HEK293 (cell line): ENCODE measurements at regions not wholly inside any gene's neighbourhood (a gene's known extent, or its start where the extent isn't known, plus 50 kb on each side); places are given as distances from the start of the nearest gene placed in this dataset.

Experiments used
- CTCF ChIA-PET: fragments of 350-600 bp; formaldehyde crosslinking; extraction: SDS; loops from one replicate; lab custom pipeline; 2021; ENCODE audit warnings: antibody characterized with exemption; lab: Yijun Ruan, JAX
- POLR2A ChIA-PET: fragments of 300-600 bp; formaldehyde crosslinking; extraction: SDS; loops from one replicate; lab custom pipeline; 2020; ENCODE audit warnings: antibody characterized with exemption, inconsistent platforms; lab: Yijun Ruan, JAX
- H3K27ac ChIP-seq: fragments of 200-500 bp; sonication (Bioruptor generic); 2 replicates; pipeline ENCODE4 v1.5.1; 2014; ENCODE audit warnings: low read depth, low read length, control low read depth, inconsistent platforms; ENCODE audit errors: extremely low read depth
- H3K36me3 ChIP-seq, 2 experiments: fragments of 200-500 bp in 1 of 2; sonication (Bioruptor generic) in 1 of 2; 1 replicate in 1 of 2; 2 replicates in 1 of 2; pipeline ENCODE4 v1.5.1; 2014 to 2017; ENCODE audit warnings: inconsistent platforms in 2 of 2, low read length in 2 of 2; ENCODE audit not compliant: control insufficient read depth in 2 of 2, insufficient read depth in 1 of 2
- H3K4me1 ChIP-seq: fragments of 200-500 bp; sonication (Bioruptor generic); 2 replicates; pipeline ENCODE4 v1.5.1; 2014; ENCODE audit warnings: mild to moderate bottlenecking, low read length, inconsistent platforms; ENCODE audit not compliant: control insufficient read depth, insufficient read depth
- H3K4me3 ChIP-seq: 2 replicates; pipeline ENCODE4 v1.5.1; 2011; ENCODE audit warnings: low read depth, mild to moderate bottlenecking, control low read depth, low read length, moderate library complexity
- H3K9me3 ChIP-seq: fragments of 200-500 bp; sonication (Bioruptor generic); 2 replicates; pipeline ENCODE4 v1.5.1; 2014; ENCODE audit warnings: low read depth, low read length, inconsistent platforms; ENCODE audit not compliant: control insufficient read depth, insufficient read depth
- GLIS2 ChIP-seq: fragments of 450-650 bp; formaldehyde crosslinking; IDR thresholded peaks from 2 replicates; pipeline ENCODE4 v1.5.1; 2016; ENCODE audit warnings: missing biosample characterization, missing genetic modification characterization
- HOXA7 ChIP-seq: sonication (generic); formaldehyde crosslinking; IDR thresholded peaks from 2 replicates; pipeline ENCODE4 v1.8.1; 2022; ENCODE audit warnings: missing genetic modification reagents, borderline replicate concordance
- IKZF3 ChIP-seq: fragments of 450-650 bp; IDR thresholded peaks from 2 replicates; pipeline ENCODE4 v1.5.0; 2018; ENCODE audit warnings: missing biosample characterization, mild to moderate bottlenecking, missing genetic modification characterization, moderate library complexity
- KLF8 ChIP-seq: fragments of 450-650 bp; formaldehyde crosslinking; IDR thresholded peaks from 2 replicates; pipeline ENCODE4 v1.5.1; 2016; ENCODE audit warnings: missing biosample characterization, missing genetic modification characterization
- REPIN1 ChIP-seq: fragments of 450-650 bp; formaldehyde crosslinking; IDR thresholded peaks from 2 replicates; pipeline ENCODE4 v1.5.1; 2017; ENCODE audit warnings: missing biosample characterization, missing genetic modification characterization, low read depth
- SETDB1 ChIP-seq: IDR thresholded peaks from one replicate; pipeline ENCODE4 v1.6.1; 2017; ENCODE audit warnings: mild to moderate bottlenecking, low read length, moderate library complexity, mixed read lengths; ENCODE audit not compliant: insufficient read length
- SP7 ChIP-seq: fragments of 450-650 bp; formaldehyde crosslinking; IDR thresholded peaks from 2 replicates; pipeline ENCODE4 v1.5.1; 2016; ENCODE audit warnings: missing biosample characterization, missing genetic modification characterization
- YY1 ChIP-seq: fragments of 450-650 bp; formaldehyde crosslinking; IDR thresholded peaks from 2 replicates; pipeline ENCODE4 v1.5.1; 2018; ENCODE audit warnings: missing biosample characterization, missing genetic modification characterization
- YY2 ChIP-seq: fragments of 450-650 bp; formaldehyde crosslinking; IDR thresholded peaks from 2 replicates; pipeline ENCODE4 v1.5.1; 2016; ENCODE audit warnings: missing biosample characterization, missing genetic modification characterization
- ZBTB17 ChIP-seq: fragments of 450-650 bp; formaldehyde crosslinking; IDR thresholded peaks from 2 replicates; pipeline ENCODE4 v1.5.1; 2016; ENCODE audit warnings: missing biosample characterization, missing genetic modification characterization
- ZBTB48 ChIP-seq: fragments of 450-650 bp; formaldehyde crosslinking; IDR thresholded peaks from 2 replicates; pipeline ENCODE4 v1.5.1; 2016; ENCODE audit warnings: missing biosample characterization, missing genetic modification characterization
- ZEB2 ChIP-seq: fragments of 450-650 bp; formaldehyde crosslinking; IDR thresholded peaks from 2 replicates; pipeline ENCODE4 v1.5.1; 2016; ENCODE audit warnings: missing biosample characterization, missing genetic modification characterization
- ZFP3 ChIP-seq: fragments of 450-650 bp; formaldehyde crosslinking; IDR thresholded peaks from 2 replicates; pipeline ENCODE4 v1.5.1; 2016; ENCODE audit warnings: low read depth, missing biosample characterization, missing genetic modification characterization
- ZNF157 ChIP-seq: fragments of 450-650 bp; formaldehyde crosslinking; IDR thresholded peaks from 2 replicates; pipeline ENCODE4 v1.5.1; 2016; ENCODE audit warnings: missing biosample characterization, missing genetic modification characterization
- ZNF16 ChIP-seq: fragments of 450-650 bp; formaldehyde crosslinking; IDR thresholded peaks from 2 replicates; pipeline ENCODE4 v1.5.1; 2016; ENCODE audit warnings: low read depth, missing biosample characterization, missing genetic modification characterization
- ZNF2 ChIP-seq: fragments of 450-650 bp; formaldehyde crosslinking; IDR thresholded peaks from 2 replicates; pipeline ENCODE4 v1.5.1; 2016; ENCODE audit warnings: missing biosample characterization, missing genetic modification characterization
- ZNF24 ChIP-seq: fragments of 450-650 bp; formaldehyde crosslinking; IDR thresholded peaks from 2 replicates; pipeline ENCODE4 v1.5.1; 2016; ENCODE audit warnings: missing biosample characterization, missing genetic modification characterization
- ZNF341 ChIP-seq: fragments of 450-650 bp; formaldehyde crosslinking; IDR thresholded peaks from 2 replicates; pipeline ENCODE4; 2016; ENCODE audit warnings: low read depth, missing biosample characterization, missing genetic modification characterization
- ZNF433 ChIP-seq: fragments of 450-650 bp; formaldehyde crosslinking; IDR thresholded peaks from 2 replicates; pipeline ENCODE4 v1.5.1; 2016; ENCODE audit warnings: missing biosample characterization, missing genetic modification characterization, low read depth
- ZNF501 ChIP-seq: fragments of 450-650 bp; formaldehyde crosslinking; IDR thresholded peaks from 2 replicates; pipeline ENCODE4 v1.5.1; 2016; ENCODE audit warnings: missing biosample characterization, missing genetic modification characterization
- ZNF670 ChIP-seq: fragments of 450-650 bp; formaldehyde crosslinking; IDR thresholded peaks from 2 replicates; pipeline ENCODE4 v1.5.1; 2016; ENCODE audit warnings: missing biosample characterization, missing genetic modification characterization, low read depth
- ZSCAN16 ChIP-seq: fragments of 450-650 bp; formaldehyde crosslinking; IDR thresholded peaks from 2 replicates; pipeline ENCODE4 v1.5.1; 2016; ENCODE audit warnings: missing biosample characterization, missing genetic modification characterization
- ZSCAN23 ChIP-seq: fragments of 450-650 bp; formaldehyde crosslinking; IDR thresholded peaks from 2 replicates; pipeline ENCODE4 v1.5.1; 2016; ENCODE audit warnings: missing biosample characterization, missing genetic modification characterization
- TF ChIP-seq, protein P1 (sequence below): fragments of 450-650 bp; formaldehyde crosslinking; IDR thresholded peaks from 2 replicates; pipeline ENCODE4 v1.5.1; 2017; ENCODE audit warnings: missing biosample characterization, missing genetic modification characterization
- TF ChIP-seq, protein P2 (sequence below): fragments of 450-650 bp; formaldehyde crosslinking; IDR thresholded peaks from 2 replicates; pipeline ENCODE4 v1.5.1; 2017; ENCODE audit warnings: missing biosample characterization, missing genetic modification characterization
- TF ChIP-seq, protein P3 (sequence below): fragments of 450-650 bp; formaldehyde crosslinking; IDR thresholded peaks from 2 replicates; pipeline ENCODE4 v1.5.1; 2017; ENCODE audit warnings: missing biosample characterization, missing genetic modification characterization
- TF ChIP-seq, protein P4 (sequence below): fragments of 450-650 bp; formaldehyde crosslinking; IDR thresholded peaks from 2 replicates; pipeline ENCODE4 v1.5.1; 2016; ENCODE audit warnings: missing biosample characterization, missing genetic modification characterization

DNA sequence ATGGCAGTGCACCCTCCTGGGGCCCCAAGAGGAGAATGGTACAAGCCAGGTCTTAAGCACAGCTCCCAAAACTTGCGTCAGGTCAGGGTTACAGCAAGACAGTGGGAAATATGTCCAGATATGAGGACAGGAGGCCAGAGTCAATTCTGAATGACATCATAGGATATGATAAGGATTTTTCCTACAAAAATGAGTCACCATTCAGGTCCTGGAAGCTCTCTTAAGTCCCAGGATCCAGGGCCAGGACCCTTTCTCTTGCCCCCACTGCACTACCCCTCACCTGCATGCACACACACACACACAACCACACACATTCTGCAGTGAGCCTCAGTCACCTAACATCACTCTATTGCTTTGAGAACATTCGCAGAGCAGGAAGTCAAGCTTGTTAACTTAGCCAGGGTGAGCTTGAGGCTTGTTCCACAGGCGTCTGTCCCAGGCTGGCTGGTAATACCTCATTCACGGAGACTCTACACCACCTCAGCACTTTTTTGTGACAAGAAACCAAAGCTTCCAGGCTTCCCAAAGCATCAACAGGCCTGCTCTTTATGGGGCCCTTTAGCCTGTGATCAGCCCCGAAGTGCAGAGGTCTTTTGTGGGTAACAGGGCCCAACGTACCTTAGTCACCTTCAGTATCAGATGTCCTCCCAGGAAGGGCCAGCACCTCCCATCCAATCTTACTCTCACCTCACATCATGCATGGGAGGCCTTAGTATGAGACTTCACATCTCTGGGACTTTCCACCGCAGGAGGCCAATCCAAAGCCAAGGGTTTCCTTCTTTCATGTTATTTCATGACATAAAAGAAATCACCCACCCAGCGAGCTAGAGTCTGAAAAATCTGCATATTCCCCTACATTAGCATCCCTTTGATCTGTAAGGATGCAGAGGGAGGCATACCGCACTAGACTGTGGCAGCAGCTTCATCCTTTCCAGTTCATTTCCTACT, 74.0 kb upstream of the LIPC start (continued):
- TF ChIP-seq ZEB2 (tag by site-specific recombination) (0 out of 2 replicates have a peak, but pooled peaks have one; percentile 22), ZBTB17 (no peak), ZSCAN23 (no peak), HOXA7 (CRISPR knock-in tag) (no peak), ZNF670 (tag by site-specific recombination) (no peak), ZNF24 (no peak)
- TF ChIP-seq, protein P1, sequence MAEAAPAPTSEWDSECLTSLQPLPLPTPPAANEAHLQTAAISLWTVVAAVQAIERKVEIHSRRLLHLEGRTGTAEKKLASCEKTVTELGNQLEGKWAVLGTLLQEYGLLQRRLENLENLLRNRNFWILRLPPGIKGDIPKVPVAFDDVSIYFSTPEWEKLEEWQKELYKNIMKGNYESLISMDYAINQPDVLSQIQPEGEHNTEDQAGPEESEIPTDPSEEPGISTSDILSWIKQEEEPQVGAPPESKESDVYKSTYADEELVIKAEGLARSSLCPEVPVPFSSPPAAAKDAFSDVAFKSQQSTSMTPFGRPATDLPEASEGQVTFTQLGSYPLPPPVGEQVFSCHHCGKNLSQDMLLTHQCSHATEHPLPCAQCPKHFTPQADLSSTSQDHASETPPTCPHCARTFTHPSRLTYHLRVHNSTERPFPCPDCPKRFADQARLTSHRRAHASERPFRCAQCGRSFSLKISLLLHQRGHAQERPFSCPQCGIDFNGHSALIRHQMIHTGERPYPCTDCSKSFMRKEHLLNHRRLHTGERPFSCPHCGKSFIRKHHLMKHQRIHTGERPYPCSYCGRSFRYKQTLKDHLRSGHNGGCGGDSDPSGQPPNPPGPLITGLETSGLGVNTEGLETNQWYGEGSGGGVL (tag by site-specific recombination): peak; percentile 70
- TF ChIP-seq, all 188 proteins: peak for 12

DNA sequence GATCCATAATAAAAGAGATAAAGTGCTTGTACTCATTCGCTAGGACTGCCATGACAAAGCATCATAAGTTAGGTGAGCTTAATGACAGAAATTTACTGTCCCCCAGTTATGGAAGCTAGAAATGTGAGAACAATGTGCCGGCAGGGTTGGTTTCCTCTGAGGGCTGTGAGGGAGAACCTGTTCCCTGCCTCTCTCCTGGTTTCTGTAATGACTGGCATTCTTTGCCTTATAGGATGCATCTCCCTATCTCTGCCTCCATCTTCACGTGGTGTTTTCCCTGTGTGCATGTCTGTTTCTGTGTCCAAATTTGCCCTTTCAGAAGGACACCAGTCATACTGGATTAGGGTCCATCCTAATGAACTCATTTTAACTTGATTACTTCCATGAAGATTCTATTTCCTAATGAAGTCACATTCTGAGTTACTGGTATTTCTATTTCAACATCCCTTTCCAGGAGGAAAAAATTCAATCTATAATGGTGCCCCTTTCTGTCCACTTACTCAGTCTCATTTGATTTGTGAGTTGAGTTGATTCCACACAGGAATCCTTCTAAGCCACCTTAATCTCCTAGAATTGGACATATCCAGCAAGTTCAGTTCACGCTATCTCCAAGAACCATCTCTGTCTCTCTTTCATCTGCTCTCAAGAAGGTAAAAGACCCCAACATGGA, 71.2 kb upstream of the LIPC start:
- H3K9me3 ChIP-seq: no peaks in the 10 kb centered on the region
- TF ChIP-seq ZBTB48 (tag by site-specific recombination) (no peak), REPIN1 (no peak), ZNF157 (tag by site-specific recombination) (peak; percentile 70)
- ChIA-PET CTCF (interaction anchor here (0.7 to 1.1 kb wide), 2 partner anchors 91 to 134 kb away, joined by 3 read pairs; no protein-coding TSS in a partner anchor), POLR2A (no interaction called here)
- no peak overlapping the region for H3K4me3 ChIP-seq
- H3K27ac ChIP-seq: peak overlapping the region; percentile 68; the same call in 1 of the 2 replicates
- peaks cover 9% of the 10 kb centered on the region for H3K4me1 ChIP-seq
- no peaks in the 10 kb centered on the region for H3K36me3 ChIP-seq

DNA sequence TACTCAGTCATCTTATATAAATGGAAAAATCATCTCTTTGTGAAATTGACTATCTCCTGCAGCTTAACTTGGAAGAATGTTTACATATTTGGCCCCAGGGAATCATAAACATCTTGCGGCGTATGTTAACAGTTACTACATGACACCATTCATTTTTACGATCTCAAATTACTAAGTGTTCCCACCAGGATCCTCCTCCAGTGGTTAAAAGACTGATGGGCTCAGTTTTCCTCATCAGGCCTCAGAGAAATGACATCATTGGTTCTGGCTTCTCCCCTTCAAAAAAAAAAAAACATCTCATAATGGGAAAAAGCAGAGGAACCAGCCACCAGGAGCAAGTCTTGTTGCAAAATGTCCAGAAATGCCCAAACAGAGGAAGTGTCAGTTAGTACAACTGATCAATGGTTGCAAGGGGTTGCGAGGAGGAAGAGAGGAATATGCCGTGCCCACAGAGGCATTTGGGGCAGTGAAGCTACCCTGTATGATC, 70.5 kb upstream of the LIPC start:
- Histone ChIP-seq H3K4me1 (peaks cover 9% of the 10 kb centered on the region), H3K36me3 (no peaks in the 10 kb centered on the region), H3K4me3 (no peak overlapping the region), H3K27ac (peak overlapping the region; percentile 68; the same call in 1 of the 2 replicates), H3K9me3 (no peaks in the 10 kb centered on the region)
- ChIA-PET POLR2A (no interaction called here), CTCF (interaction anchor here (1.1 kb wide), 1 partner anchor 92 kb away, joined by 3 read pairs; no protein-coding TSS in a partner anchor)
- TF ChIP-seq, protein P2, sequence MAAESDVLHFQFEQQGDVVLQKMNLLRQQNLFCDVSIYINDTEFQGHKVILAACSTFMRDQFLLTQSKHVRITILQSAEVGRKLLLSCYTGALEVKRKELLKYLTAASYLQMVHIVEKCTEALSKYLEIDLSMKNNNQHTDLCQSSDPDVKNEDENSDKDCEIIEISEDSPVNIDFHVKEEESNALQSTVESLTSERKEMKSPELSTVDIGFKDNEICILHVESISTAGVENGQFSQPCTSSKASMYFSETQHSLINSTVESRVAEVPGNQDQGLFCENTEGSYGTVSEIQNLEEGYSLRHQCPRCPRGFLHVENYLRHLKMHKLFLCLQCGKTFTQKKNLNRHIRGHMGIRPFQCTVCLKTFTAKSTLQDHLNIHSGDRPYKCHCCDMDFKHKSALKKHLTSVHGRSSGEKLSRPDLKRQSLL: 0 out of 2 replicates have a peak, but pooled peaks have one; percentile 22
- TF ChIP-seq GLIS2 (tag by site-specific recombination) (0 out of 2 replicates have a peak, but pooled peaks have one; percentile 26), KLF8 (tag by site-specific recombination) (peak; percentile 73), SP7 (tag by site-specific recombination) (peak; percentile 97), ZFP3 (tag by site-specific recombination) (no peak), SETDB1 (no peak), ZNF341 (tag by site-specific recombination) (no peak), ZSCAN16 (tag by site-specific recombination) (peak; percentile 61; the same call in 1 of the 2 replicates), ZNF501 (tag by site-specific recombination) (0 out of 2 replicates have a peak, but pooled peaks have one; percentile 57), YY1 (tag by site-specific recombination) (no peak), ZNF433 (no peak), IKZF3 (tag by site-specific recombination) (peak; percentile 96), ZNF2 (tag by site-specific recombination) (peak; percentile 64; the same call in 1 of the 2 replicates), ZNF16 (tag by site-specific recombination) (no peak), YY2 (no peak)
- TF ChIP-seq, protein P3, sequence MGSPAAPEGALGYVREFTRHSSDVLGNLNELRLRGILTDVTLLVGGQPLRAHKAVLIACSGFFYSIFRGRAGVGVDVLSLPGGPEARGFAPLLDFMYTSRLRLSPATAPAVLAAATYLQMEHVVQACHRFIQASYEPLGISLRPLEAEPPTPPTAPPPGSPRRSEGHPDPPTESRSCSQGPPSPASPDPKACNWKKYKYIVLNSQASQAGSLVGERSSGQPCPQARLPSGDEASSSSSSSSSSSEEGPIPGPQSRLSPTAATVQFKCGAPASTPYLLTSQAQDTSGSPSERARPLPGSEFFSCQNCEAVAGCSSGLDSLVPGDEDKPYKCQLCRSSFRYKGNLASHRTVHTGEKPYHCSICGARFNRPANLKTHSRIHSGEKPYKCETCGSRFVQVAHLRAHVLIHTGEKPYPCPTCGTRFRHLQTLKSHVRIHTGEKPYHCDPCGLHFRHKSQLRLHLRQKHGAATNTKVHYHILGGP (tag by site-specific recombination): no peak
- TF ChIP-seq, protein P4, sequence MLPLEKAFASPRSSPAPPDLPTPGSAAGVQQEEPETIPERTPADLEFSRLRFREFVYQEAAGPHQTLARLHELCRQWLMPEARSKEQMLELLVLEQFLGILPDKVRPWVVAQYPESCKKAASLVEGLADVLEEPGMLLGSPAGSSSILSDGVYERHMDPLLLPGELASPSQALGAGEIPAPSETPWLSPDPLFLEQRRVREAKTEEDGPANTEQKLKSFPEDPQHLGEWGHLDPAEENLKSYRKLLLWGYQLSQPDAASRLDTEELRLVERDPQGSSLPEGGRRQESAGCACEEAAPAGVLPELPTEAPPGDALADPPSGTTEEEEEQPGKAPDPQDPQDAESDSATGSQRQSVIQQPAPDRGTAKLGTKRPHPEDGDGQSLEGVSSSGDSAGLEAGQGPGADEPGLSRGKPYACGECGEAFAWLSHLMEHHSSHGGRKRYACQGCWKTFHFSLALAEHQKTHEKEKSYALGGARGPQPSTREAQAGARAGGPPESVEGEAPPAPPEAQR (tag by site-specific recombination): no peak
